ENCODE measurements at regions not wholly inside any gene's neighbourhood (a gene's known extent, or its start where the extent isn't known, plus 50 kb on each side); places are given as distances from the start of the nearest gene placed in this dataset.

DNA sequence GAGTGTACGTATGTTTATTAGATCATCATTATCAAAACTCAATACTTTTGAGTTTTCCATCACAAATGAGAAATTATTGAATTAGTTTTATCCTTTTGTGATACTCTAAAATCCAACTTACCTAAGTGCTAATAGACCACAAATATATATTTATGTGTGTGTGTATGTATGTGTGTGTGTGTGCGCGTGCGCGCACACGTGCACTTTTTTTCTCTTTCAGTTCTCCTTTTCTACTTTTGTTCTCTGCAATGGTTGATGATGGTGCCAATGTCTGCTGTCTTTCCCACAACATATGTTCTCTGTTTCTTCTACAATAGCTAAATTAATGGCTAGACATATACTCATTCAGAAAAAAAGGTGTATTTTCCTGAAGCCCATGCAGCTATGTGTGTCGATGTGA, 571.6 kb upstream of the ARPP21 start:
- no peak for TF ChIP-seq EZH2 (IDR thresholded peaks at IDR 0.05; ENCODE audit: low read length)
- TF ChIP-seq, protein P1, sequence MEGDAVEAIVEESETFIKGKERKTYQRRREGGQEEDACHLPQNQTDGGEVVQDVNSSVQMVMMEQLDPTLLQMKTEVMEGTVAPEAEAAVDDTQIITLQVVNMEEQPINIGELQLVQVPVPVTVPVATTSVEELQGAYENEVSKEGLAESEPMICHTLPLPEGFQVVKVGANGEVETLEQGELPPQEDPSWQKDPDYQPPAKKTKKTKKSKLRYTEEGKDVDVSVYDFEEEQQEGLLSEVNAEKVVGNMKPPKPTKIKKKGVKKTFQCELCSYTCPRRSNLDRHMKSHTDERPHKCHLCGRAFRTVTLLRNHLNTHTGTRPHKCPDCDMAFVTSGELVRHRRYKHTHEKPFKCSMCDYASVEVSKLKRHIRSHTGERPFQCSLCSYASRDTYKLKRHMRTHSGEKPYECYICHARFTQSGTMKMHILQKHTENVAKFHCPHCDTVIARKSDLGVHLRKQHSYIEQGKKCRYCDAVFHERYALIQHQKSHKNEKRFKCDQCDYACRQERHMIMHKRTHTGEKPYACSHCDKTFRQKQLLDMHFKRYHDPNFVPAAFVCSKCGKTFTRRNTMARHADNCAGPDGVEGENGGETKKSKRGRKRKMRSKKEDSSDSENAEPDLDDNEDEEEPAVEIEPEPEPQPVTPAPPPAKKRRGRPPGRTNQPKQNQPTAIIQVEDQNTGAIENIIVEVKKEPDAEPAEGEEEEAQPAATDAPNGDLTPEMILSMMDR (optimal IDR thresholded peaks at IDR 0.05 in 1 of 3, IDR thresholded peaks at IDR 0.05 in 1 of 3, conservative IDR thresholded peaks at IDR 0.05 in 1 of 3; ENCODE audit: extremely low read depth in 1 of 3, insufficient read depth in 2 of 3, low read length in 3 of 3): no peak

Data from keratinocyte (primary cell).